GM19372 (cell line): ENCODE measurements at regions not wholly inside any gene's neighbourhood (a gene's known extent, or its start where the extent isn't known, plus 50 kb on each side); places are given as distances from the start of the nearest gene placed in this dataset.
"Not testable (repeated sequence)": the region's sequence is repeated elsewhere in the genome, so short reads cannot be mapped to it uniquely, and the experiment has no call there.

Experiments used
- ATAC-seq: cut with Tn5 transposase; IDR thresholded peaks from one replicate; pipeline ENCODE4 v1.9.1; 2021; ENCODE audit warnings: mild to moderate bottlenecking, low read depth, moderate library complexity; ENCODE audit not compliant: unreplicated experiment

DNA sequence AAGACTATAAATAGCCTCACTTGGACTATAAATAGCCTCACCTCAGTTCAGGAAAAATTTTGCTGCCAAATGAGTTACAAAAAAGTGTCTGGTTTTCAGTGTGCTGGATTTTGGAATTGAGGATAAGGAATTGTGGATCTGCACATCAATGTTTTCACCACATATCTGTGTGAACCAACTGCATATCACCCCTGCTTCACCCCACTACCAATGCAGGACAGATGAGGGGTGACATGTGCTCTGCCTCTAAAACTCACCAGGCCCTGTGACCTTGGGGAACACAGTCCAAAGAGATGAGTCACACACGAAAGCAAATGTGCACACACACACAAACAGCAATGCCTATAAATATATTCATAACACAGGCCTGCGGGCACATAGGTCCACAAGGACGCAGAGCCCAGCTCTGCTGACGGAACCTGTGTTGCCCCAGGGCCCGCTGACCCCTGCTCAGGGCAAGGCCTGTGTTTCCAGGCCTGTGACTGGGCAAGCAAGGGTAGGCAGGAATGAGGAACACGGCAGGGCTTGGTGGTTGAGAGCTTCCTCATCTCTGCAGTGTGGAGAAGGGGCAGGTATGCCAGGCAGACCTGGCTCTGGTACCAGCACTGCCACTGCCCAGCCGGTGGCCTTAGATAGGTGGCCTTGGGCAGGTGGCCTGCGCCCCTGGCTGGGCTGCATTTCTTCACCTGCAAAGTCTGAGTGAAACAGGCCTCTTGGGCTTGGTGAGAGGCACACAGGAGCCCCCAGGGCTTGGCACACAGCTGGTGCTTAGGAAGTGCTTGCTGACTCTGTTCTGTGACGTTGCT, 82.4 kb downstream of the ARL6IP4 start:
- no peak for ATAC-seq

DNA sequence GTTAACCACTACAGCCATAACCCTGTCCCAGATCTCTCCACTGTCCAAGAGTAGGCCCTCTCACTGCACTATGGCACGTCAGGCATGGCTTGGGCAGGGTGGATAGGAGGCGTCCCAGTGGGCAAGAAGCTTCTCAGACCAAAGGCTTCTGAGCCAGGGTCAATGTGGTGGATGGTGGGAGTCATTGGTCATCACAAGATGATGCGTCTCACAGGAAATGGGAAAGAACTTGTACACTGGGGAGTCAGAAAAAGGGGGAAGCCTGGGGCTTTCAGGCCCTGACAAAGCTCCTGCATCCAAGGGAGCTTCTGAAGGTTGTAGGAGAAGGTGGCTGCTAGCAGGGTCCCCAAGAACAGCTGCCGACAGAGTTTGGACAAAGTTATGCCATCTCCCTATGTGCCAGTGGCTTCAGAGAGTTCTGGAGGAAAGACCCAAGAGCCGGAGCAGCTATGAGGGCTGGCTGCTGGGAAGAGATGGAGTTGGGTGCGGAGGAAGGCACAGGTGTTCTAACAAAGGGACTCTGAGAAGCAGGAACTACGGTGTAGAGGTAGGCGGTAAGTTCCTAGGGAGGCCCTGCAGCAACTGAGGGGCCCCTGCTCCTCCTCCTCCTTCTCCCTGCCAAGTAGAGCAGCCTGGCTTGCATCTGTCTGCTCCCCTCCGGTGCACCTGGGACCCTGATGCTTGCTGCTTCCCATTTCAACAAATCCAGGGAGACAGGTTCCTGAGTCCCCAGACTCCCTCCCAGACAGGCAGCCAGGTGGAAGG, 81.1 kb downstream of the ARL6IP4 start:
- no peak for ATAC-seq

DNA sequence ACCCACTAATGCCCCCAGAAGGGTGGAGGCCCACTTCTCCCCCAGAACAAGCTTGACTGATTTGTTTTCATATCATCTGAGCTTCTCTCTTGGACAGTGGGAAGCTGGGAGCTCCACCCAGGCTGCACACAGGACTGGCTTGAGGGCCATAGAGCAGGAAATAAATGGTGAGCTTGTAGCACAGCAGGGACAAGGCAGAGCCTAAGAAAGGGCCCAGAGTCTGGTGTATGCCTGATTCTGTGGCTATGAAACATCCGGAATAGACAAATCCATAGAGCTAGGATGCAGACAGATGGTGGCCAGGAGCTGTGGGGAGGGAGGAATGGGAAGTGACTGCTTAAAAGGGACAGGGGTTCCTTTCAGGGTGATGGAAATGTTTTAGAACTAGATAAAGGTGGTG, 79.0 kb downstream of the ARL6IP4 start:
- ATAC-seq: no peak

DNA sequence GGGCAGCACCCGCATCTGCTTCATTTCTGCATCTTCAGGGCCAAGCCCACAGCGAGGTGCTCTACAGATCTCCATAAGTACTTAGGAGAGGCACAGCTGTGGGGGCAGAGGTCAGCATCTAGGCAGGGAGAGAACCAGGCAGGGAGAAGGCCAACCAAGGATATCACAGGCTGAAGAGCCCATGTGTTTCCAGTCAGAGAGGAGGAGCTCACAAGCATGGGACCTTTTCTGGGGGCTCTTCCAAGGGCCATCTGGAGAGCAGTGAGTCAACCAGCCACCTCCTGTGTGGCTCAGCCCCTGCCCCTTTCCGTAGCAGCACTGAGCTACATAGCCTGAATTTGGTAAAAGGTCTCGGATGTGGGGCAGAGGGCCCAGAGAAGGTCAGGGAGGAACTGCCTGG, 78.5 kb downstream of the ARL6IP4 start:
- ATAC-seq: no peak

- no peak for ATAC-seq
Observed at GRCh38 chr12:123058481-123058880, 78.0 kb downstream of the ARL6IP4 start.

DNA sequence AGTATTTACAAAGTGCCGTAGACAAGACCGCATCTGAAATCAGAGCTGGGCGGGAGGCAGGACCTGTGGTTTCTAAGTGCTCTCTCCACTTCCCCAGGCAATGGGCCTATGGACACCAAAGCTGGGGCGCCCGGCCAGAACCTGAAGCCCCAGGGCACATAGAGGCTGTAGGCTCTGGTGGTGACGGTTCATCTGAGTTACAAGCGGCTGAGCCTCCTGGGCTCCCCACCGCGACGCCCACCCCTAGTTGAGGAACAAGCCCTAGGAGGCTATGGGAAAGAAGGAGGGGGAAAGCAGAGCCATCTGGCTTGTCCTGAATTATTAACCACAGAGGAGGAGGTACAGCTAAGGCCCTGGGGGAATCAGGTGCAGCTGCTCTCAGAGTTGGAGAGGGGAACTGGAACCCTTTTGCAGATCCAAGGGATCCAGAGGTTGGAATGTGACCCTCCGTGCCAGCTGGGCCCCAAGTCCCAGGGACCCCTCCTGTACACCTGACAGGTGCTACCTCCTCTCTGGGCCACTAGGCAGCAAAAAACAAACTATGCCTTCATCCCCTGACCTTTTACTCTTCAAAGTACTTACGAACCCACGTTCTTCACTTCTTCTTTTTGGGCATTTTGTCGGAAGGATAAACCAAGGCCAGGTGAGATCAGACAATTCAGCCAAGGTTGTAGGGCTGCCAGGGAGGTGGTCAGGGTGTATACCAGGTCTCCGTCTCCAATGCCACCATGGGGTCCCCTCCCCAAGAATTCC, 77.2 kb downstream of the ARL6IP4 start:
- no peak for ATAC-seq

GRCh38 chr12:123056709-123057108, 76.2 kb downstream of the ARL6IP4 start:
- no peak for ATAC-seq

GRCh38 chr12:123056053-123056452, 75.6 kb downstream of the ARL6IP4 start:
- ATAC-seq: no peak

- no peak for ATAC-seq
Observed at GRCh38 chr12:123055281-123055766, 74.8 kb downstream of the ARL6IP4 start.

DNA sequence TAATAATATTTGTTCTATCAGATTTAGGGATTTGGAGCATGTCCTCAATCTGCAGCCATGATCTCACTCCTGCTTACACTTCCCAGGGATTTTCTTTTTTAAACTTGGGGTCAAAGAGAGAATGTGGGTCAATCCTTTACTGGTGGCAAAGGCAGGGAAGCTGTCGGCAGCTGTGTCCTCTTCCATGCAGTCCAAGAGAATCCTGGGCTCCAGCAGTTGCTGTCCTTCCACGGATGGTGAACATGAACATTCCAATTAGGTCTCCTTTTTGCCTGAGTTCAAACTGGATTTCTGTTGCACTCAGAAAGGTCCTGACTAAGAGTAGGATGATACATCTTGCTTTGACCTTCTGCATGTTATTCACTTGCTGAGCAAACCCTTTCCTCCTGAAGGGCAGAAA, 73.9 kb downstream of the ARL6IP4 start:
- no peak for ATAC-seq

GRCh38 chr12:123051556-123051955, 71.1 kb downstream of the ARL6IP4 start:
- ATAC-seq: no peak

DNA sequence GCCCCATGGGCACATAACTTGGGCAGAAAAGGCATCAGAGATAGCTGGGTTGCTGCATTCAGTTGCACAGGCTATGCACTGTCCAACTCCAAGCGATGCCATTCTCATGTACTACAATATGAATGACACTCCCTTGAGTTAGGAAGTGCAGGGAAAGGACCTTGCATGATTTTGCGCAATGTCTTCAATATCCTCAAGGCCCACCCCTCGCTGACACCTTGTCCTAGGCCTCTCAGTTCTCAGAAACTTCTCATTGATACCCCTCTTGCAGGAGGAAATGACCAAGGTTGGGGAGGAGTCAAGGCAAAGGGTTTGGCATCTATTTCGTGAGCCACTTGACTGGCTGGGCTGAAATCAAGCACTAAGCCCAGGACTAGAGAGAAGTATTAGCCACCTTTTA, 70.4 kb downstream of the ARL6IP4 start:
- no peak for ATAC-seq

GRCh38 chr12:123050331-123050831, 69.9 kb downstream of the ARL6IP4 start:
- ATAC-seq: no peak

DNA sequence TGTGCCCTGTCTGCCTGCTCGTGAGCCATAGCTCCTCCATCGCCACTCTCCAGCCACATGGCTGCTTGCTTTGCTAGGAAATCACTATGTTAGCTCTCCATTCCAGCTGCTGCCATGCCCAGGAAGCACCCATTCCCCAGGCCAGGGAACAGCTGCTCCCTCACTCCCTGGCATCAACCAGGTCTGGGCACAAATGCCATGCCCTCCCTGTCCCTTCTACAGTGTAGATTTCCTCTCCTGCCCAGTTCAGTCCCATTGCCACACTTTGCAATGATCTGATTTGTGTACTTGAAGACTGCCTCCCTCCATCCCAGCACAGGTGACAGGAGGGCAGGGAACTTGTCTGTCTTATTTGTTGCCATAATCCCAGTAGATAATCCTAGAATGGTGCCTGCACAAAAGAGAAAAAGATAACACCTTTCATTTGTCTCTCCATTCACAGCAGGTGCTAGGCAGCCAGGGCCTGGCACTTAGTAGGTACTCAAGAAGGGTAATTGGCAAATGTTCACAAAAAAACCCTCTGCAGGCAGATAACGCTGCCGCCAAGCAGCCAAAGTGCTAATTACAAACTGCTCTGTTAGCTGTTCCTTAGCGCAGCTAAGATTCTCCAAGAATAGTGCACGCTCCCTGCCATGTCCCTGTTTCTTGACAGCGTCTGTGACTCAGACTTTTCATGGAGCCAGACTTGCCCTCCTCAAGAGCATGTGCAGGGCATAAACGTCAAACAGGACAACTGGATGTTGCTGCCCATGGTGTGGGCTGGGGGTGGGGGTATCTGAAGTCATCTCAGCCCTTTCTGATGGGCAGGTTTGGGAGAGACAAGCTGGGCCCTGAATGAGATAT, 69.1 kb downstream of the ARL6IP4 start:
- no peak for ATAC-seq

GRCh38 chr12:123047892-123048291, 67.4 kb downstream of the ARL6IP4 start:
- not testable (repeated sequence) for ATAC-seq

GRCh38 chr12:123047289-123047688, 66.8 kb downstream of the ARL6IP4 start:
- ATAC-seq: no peak

- ATAC-seq: no peak
Observed at GRCh38 chr12:123046431-123046830, 66.0 kb downstream of the ARL6IP4 start.

- ATAC-seq: no peak
Observed at GRCh38 chr12:123045678-123046077, 65.2 kb downstream of the ARL6IP4 start.

DNA sequence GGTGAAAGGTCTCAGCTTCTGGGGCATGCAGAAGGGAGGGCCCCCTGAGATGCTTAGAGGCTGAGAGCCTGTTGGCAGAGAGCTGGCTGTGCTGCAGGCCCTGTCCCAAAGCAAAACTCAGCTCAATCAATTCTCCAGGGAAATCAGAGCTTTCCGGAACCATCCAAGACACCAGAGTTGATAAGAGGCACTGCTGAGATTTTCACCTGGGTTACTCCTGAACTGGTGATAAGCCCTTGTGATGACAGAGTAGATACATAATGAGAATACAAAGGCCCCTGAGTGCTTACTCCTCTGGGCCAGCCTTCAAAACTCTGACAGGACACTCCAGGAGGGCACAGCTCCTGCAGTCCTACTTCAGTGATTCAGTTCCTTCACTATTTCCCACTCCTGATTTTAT, 63.9 kb downstream of the ARL6IP4 start:
- no peak for ATAC-seq

DNA sequence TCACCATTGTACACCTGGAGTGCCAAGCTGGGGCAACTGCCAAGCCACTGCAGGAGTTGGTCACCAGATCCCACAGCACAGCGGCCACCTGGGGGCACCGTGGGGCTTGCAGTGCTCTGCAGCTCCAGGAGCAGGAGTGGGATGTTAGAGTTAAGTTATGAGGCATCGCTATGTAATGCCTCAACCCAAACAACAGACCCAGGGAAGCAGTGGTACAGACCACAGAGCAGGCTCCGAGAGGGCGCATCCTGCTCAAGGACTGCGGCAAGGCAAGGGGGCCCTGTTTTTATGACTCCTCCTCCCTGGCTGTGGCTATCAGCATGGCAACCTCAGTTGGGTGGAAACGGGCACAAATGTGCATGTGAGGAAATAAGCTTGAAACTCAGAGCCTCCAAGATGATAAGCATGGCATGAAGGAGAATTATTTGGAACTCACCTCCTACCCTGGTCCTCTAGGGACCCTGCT, 63.1 kb downstream of the ARL6IP4 start:
- no peak for ATAC-seq
